ENCODE measurements at regions not wholly inside any gene's neighbourhood (a gene's known extent, or its start where the extent isn't known, plus 50 kb on each side); places are given as distances from the start of the nearest gene placed in this dataset.

GRCh38 chr3:152976239-152976638, 141.3 kb downstream of the P2RY1 start:
- no peaks in the 10 kb centered on the region for H3K36me3 ChIP-seq (ENCODE audit: insufficient read depth, low read length)
- H4K20me1 ChIP-seq (ENCODE audit: insufficient read depth), result no peaks in the 10 kb centered on the region
- H3K27me3 ChIP-seq (ENCODE audit: insufficient read depth, low read depth, low read length), result no peaks in the 10 kb centered on the region
- H3K9ac ChIP-seq (ENCODE audit: low read length), result no peak overlapping the region
- TF ChIP-seq TAF1 (IDR thresholded peaks at IDR 0.05; ENCODE audit: low read depth), result no peak
- no peak for TF ChIP-seq SMC3 (conservative IDR thresholded peaks at IDR 0.05; ENCODE audit: poor library complexity)
- no peak for TF ChIP-seq RAD21 (conservative IDR thresholded peaks at IDR 0.05)
- no peak for TF ChIP-seq EP300 (conservative IDR thresholded peaks at IDR 0.05; ENCODE audit: poor library complexity, severe bottlenecking)
- TF ChIP-seq EZH2 (IDR thresholded peaks at IDR 0.05; ENCODE audit: borderline replicate concordance, insufficient read depth, low read length, poor library complexity, severe bottlenecking), result no peak
- TF ChIP-seq POLR2AphosphoS5 (IDR thresholded peaks at IDR 0.05), result no peak
- TF ChIP-seq MXI1 (conservative IDR thresholded peaks at IDR 0.05; ENCODE audit: poor library complexity, severe bottlenecking), result no peak
- no peak for TF ChIP-seq CTCF (IDR thresholded peaks at IDR 0.05; ENCODE audit: poor library complexity, severe bottlenecking)
- no peak for TF ChIP-seq REST (IDR thresholded peaks at IDR 0.05; ENCODE audit: borderline replicate concordance)
- no peak overlapping the region for H3K4me2 ChIP-seq (ENCODE audit: low read length)
- no peaks in the 10 kb centered on the region for H3K9me3 ChIP-seq (ENCODE audit: low read length)
- no peak overlapping the region for H2AFZ ChIP-seq (ENCODE audit: low read depth, low read length)
- H3K79me2 ChIP-seq (replicated peaks; ENCODE audit: insufficient read depth, low read length), result no peaks in the 10 kb centered on the region
- H3K27ac ChIP-seq (ENCODE audit: low read length), result no peak overlapping the region
- H3K4me3 ChIP-seq (ENCODE audit: low read length), result no peak overlapping the region
- H3F3A ChIP-seq (ENCODE audit: insufficient read depth, low read length, poor library complexity, severe bottlenecking), result no peaks in the 10 kb centered on the region
- no peaks in the 10 kb centered on the region for H3K9me2 ChIP-seq (ENCODE audit: insufficient read depth, low read length)

GRCh38 chr3:152977366-152977765, 142.4 kb downstream of the P2RY1 start:
- H3K4me2 ChIP-seq (ENCODE audit: low read length), result no peak overlapping the region
- no peaks in the 10 kb centered on the region for H3F3A ChIP-seq (ENCODE audit: insufficient read depth, low read length, poor library complexity, severe bottlenecking)
- no peaks in the 10 kb centered on the region for H3K27me3 ChIP-seq (ENCODE audit: insufficient read depth, low read depth, low read length)
- no peak overlapping the region for H3K4me3 ChIP-seq (ENCODE audit: low read length)
- TF ChIP-seq POLR2AphosphoS5 (IDR thresholded peaks at IDR 0.05), result no peak
- no peak for TF ChIP-seq TAF1 (IDR thresholded peaks at IDR 0.05; ENCODE audit: low read depth)
- no peak for TF ChIP-seq CTCF (IDR thresholded peaks at IDR 0.05; ENCODE audit: poor library complexity, severe bottlenecking)
- no peak for TF ChIP-seq MXI1 (conservative IDR thresholded peaks at IDR 0.05; ENCODE audit: poor library complexity, severe bottlenecking)
- TF ChIP-seq EZH2 (IDR thresholded peaks at IDR 0.05; ENCODE audit: borderline replicate concordance, insufficient read depth, low read length, poor library complexity, severe bottlenecking), result no peak
- no peak for TF ChIP-seq EP300 (conservative IDR thresholded peaks at IDR 0.05; ENCODE audit: poor library complexity, severe bottlenecking)
- no peak for TF ChIP-seq RAD21 (conservative IDR thresholded peaks at IDR 0.05)
- no peak for TF ChIP-seq SMC3 (conservative IDR thresholded peaks at IDR 0.05; ENCODE audit: poor library complexity)
- no peak for TF ChIP-seq REST (IDR thresholded peaks at IDR 0.05; ENCODE audit: borderline replicate concordance)
- H4K20me1 ChIP-seq (ENCODE audit: insufficient read depth), result no peaks in the 10 kb centered on the region
- H3K9me2 ChIP-seq (ENCODE audit: insufficient read depth, low read length), result no peaks in the 10 kb centered on the region
- no peaks in the 10 kb centered on the region for H3K79me2 ChIP-seq (replicated peaks; ENCODE audit: insufficient read depth, low read length)
- H3K9me3 ChIP-seq (ENCODE audit: low read length), result no peaks in the 10 kb centered on the region
- H3K9ac ChIP-seq (ENCODE audit: low read length), result no peak overlapping the region
- H3K36me3 ChIP-seq (ENCODE audit: insufficient read depth, low read length), result no peaks in the 10 kb centered on the region
- H2AFZ ChIP-seq (ENCODE audit: low read depth, low read length), result no peak overlapping the region
- no peak overlapping the region for H3K27ac ChIP-seq (ENCODE audit: low read length)
